Neural progenitor cell (in vitro differentiated cells): ENCODE measurements at regions not wholly inside any gene's neighbourhood (a gene's known extent, or its start where the extent isn't known, plus 50 kb on each side); places are given as distances from the start of the nearest gene placed in this dataset.

Source experiments
- DNase-seq: peaks from one replicate; pipeline ENCODE4 v3.0.0-alpha.2; 2016; ENCODE audit warnings: low spot score
- H2AFZ ChIP-seq: fragments of 200-600 bp; sonication (generic); replicated peaks from 2 replicates; pipeline ENCODE4 v1.6.1; 2016; ENCODE audit warnings: antibody characterized with exemption
- H3F3A ChIP-seq: fragments of 200-600 bp; sonication (generic); 2 replicates; pipeline ENCODE4 v1.6.1; 2016; ENCODE audit warnings: antibody characterized with exemption, low read depth
- H3K27ac ChIP-seq: fragments of 200-600 bp; sonication (generic); 2 replicates; pipeline ENCODE4 v1.5.1; 2016; ENCODE audit warnings: mild to moderate bottlenecking
- H3K27me3 ChIP-seq: fragments of 200-600 bp; sonication (generic); 2 replicates; pipeline ENCODE4 v1.6.1; 2016; ENCODE audit warnings: mild to moderate bottlenecking, moderate library complexity
- H3K36me3 ChIP-seq: fragments of 200-600 bp; sonication (generic); 2 replicates; pipeline ENCODE4 v1.5.1; 2016
- H3K4me1 ChIP-seq: fragments of 200-600 bp; sonication (generic); 2 replicates; pipeline ENCODE4 v1.6.1; 2016; ENCODE audit warnings: mixed run types
- H3K4me2 ChIP-seq: fragments of 200-600 bp; sonication (generic); 2 replicates; pipeline ENCODE4 v1.6.1; 2016
- H3K4me3 ChIP-seq: fragments of 200-600 bp; sonication (generic); 2 replicates; pipeline ENCODE4 v1.5.1; 2016
- H3K79me2 ChIP-seq: fragments of 200-600 bp; sonication (generic); 2 replicates; pipeline ENCODE4 v1.6.1; 2016; ENCODE audit warnings: low read depth
- H3K9ac ChIP-seq: fragments of 200-600 bp; sonication (generic); 2 replicates; pipeline ENCODE4 v1.6.1; 2016
- H3K9me3 ChIP-seq: fragments of 200-600 bp; sonication (generic); 2 replicates; pipeline ENCODE4 v1.5.1; 2016; ENCODE audit warnings: low read depth
- H4K20me1 ChIP-seq: fragments of 200-600 bp; sonication (generic); 2 replicates; pipeline ENCODE4 v1.6.1; 2016; ENCODE audit warnings: low read depth
- H3K27ac Mint-ChIP-seq: 3 replicates; pipeline ENCODE4 v1.8.0; 2021; ENCODE audit warnings: mixed read lengths
- H3K27me3 Mint-ChIP-seq: 2 replicates; pipeline ENCODE4 v1.8.0; 2022; ENCODE audit warnings: low read depth, mild to moderate bottlenecking, inconsistent platforms, moderate library complexity, mixed read lengths; ENCODE audit not compliant: insufficient read depth
- H3K36me3 Mint-ChIP-seq: 3 replicates; pipeline ENCODE4 v1.8.0; 2021; ENCODE audit warnings: mixed read lengths
- H3K4me1 Mint-ChIP-seq: 3 replicates; pipeline ENCODE4 v1.8.0; 2021; ENCODE audit warnings: mixed read lengths
- H3K4me3 Mint-ChIP-seq: 3 replicates; pipeline ENCODE4 v1.8.0; 2021; ENCODE audit warnings: mild to moderate bottlenecking, moderate library complexity, mixed read lengths
- H3K9me3 Mint-ChIP-seq: 3 replicates; pipeline ENCODE4 v1.8.0; 2020; ENCODE audit warnings: mixed read lengths
- EZH2 ChIP-seq: fragments of 200-600 bp; sonication (generic); IDR thresholded peaks from 2 replicates; pipeline ENCODE4 v1.6.1; 2017; ENCODE audit warnings: antibody characterized with exemption, mild to moderate bottlenecking, moderate library complexity
- EZH2phosphoT487 ChIP-seq: fragments of 200-600 bp; sonication (generic); IDR thresholded peaks from 2 replicates; pipeline ENCODE4 v1.6.1; 2017; ENCODE audit warnings: antibody characterized with exemption
- TF ChIP-seq, protein P1 (sequence below): fragments of 200-600 bp; sonication (generic); IDR thresholded peaks from 2 replicates; pipeline ENCODE4 v1.5.1; 2017; ENCODE audit warnings: antibody characterized with exemption, mild to moderate bottlenecking

DNA sequence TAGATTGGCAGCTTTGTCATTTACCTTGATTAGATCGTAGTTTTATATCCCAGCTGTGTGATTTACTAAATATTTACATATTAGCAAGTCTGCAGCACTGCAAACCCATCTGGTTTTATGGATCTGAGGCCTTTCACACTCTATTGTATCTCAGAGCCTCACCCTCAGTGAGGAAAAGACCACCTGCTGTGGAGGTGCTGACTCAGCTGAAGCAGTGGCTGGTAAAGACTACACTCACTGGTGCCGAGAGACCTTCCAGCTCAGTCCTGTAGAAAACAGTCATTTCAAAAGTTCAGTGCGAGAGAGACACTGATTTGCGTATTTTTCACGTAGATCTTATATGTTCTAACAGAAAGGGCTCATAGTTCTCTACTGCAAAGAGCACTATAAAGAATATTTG, 307.8 kb upstream of the TPM1 start:
- H2AFZ ChIP-seq = no peak overlapping the region
- Mint-ChIP-seq H3K4me3 (no peak overlapping the region), H3K4me1 (peaks cover 16% of the 10 kb centered on the region), H3K9me3 (peaks cover 9% of the 10 kb centered on the region), H3K27ac (no peak overlapping the region), H3K27me3 (no peaks in the 10 kb centered on the region), H3K36me3 (peaks cover 20% of the 10 kb centered on the region)
- peak overlapping the region; percentile 20 for H3K4me2 ChIP-seq
- TF ChIP-seq, protein P1, sequence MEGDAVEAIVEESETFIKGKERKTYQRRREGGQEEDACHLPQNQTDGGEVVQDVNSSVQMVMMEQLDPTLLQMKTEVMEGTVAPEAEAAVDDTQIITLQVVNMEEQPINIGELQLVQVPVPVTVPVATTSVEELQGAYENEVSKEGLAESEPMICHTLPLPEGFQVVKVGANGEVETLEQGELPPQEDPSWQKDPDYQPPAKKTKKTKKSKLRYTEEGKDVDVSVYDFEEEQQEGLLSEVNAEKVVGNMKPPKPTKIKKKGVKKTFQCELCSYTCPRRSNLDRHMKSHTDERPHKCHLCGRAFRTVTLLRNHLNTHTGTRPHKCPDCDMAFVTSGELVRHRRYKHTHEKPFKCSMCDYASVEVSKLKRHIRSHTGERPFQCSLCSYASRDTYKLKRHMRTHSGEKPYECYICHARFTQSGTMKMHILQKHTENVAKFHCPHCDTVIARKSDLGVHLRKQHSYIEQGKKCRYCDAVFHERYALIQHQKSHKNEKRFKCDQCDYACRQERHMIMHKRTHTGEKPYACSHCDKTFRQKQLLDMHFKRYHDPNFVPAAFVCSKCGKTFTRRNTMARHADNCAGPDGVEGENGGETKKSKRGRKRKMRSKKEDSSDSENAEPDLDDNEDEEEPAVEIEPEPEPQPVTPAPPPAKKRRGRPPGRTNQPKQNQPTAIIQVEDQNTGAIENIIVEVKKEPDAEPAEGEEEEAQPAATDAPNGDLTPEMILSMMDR = no peak
- peaks cover 7% of the 10 kb centered on the region for H3F3A ChIP-seq
- peaks cover 15% of the 10 kb centered on the region for H3K4me1 ChIP-seq
- no peaks in the 10 kb centered on the region for H3K27me3 ChIP-seq
- peaks cover 5% of the 10 kb centered on the region for H3K9me3 ChIP-seq
- H3K9ac ChIP-seq = no peak overlapping the region
- H3K79me2 ChIP-seq = no peaks in the 10 kb centered on the region
- H4K20me1 ChIP-seq = no peaks in the 10 kb centered on the region
- H3K36me3 ChIP-seq = peaks cover 5% of the 10 kb centered on the region
- no peak overlapping the region for H3K27ac ChIP-seq
- DNase-seq = peak; percentile 50
- H3K4me3 ChIP-seq = no peak overlapping the region

DNA sequence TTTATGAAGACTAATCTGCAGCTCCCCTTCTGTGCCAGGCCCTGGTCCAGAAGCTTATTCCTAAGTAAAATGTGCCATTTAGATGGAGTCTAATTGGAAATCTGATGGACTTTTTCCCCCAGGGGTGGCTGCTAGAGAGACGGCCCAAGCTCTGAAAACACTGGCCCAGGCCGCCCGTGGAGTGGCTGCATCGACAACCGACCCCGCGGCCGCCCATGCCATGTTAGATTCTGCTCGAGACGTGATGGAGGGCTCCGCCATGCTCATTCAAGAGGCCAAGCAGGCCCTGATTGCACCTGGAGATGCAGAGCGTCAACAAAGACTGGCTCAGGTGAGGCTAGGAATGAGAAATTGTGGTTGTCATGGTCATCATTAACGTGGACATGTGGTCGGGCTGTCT, 305.8 kb upstream of the TPM1 start:
- Mint-ChIP-seq H3K9me3 (no peaks in the 10 kb centered on the region), H3K4me3 (no peak overlapping the region), H3K4me1 (peaks cover 27% of the 10 kb centered on the region), H3K27ac (no peak overlapping the region), H3K27me3 (no peaks in the 10 kb centered on the region), H3K36me3 (peaks cover 12% of the 10 kb centered on the region)
- H4K20me1 ChIP-seq = no peaks in the 10 kb centered on the region
- TF ChIP-seq, protein P1 = no peak
- TF ChIP-seq EZH2phosphoT487 = no peak
- TF ChIP-seq EZH2 = no peak
- no peak overlapping the region for H2AFZ ChIP-seq
- no peak overlapping the region for H3K4me2 ChIP-seq
- H3K36me3 ChIP-seq = no peaks in the 10 kb centered on the region
- no peaks in the 10 kb centered on the region for H3K9me3 ChIP-seq
- DNase-seq = no peak
- no peak overlapping the region for H3K27ac ChIP-seq
- peaks cover 7% of the 10 kb centered on the region for H3F3A ChIP-seq
- no peaks in the 10 kb centered on the region for H3K27me3 ChIP-seq
- H3K4me1 ChIP-seq = peaks cover 24% of the 10 kb centered on the region
- H3K9ac ChIP-seq = no peak overlapping the region
- H3K4me3 ChIP-seq = no peak overlapping the region
- H3K79me2 ChIP-seq = no peaks in the 10 kb centered on the region

DNA sequence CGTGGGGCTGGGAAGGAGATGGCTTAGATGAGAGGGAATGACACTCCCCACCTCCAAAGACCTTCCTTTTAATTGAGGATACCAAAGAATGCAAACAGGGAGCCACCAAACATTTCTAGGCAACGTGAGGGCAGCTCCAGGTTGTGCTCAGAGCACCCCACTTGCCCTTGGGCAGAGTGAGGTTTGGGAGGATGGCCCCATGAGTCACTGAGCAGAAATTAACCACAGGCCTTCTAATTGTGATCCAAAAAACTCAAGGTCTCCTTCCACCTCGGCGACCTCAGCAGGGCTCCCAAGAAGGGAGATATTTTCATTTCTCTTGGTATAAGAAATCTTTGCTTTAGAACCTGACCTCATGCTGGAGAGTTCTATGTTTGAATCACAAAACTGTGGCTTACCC, 305.0 kb upstream of the TPM1 start:
- H3K79me2 ChIP-seq = no peaks in the 10 kb centered on the region
- H3K4me3 Mint-ChIP-seq = no peak overlapping the region

More for the DNA sequence above, 305.0 kb upstream of the TPM1 start:
- Histone ChIP-seq H3K4me1 (peaks cover 30% of the 10 kb centered on the region), H4K20me1 (no peaks in the 10 kb centered on the region), H3K9me3 (no peaks in the 10 kb centered on the region), H3K36me3 (no peaks in the 10 kb centered on the region), H2AFZ (no peak overlapping the region), H3K9ac (no peak overlapping the region), H3K27me3 (no peaks in the 10 kb centered on the region), H3K4me3 (no peak overlapping the region), H3K27ac (no peak overlapping the region), H3K4me2 (no peak overlapping the region), H3F3A (peaks cover 7% of the 10 kb centered on the region)
- Mint-ChIP-seq H3K36me3 (peaks cover 8% of the 10 kb centered on the region), H3K27me3 (no peaks in the 10 kb centered on the region), H3K27ac (no peak overlapping the region), H3K4me1 (peaks cover 35% of the 10 kb centered on the region), H3K9me3 (no peaks in the 10 kb centered on the region)
- TF ChIP-seq, protein P1 = no peak
- no peak for TF ChIP-seq EZH2phosphoT487
- no peak for TF ChIP-seq EZH2
- no peak for DNase-seq
